HEK293T (cell line): ENCODE measurements at regions not wholly inside any gene's neighbourhood (a gene's known extent, or its start where the extent isn't known, plus 50 kb on each side); places are given as distances from the start of the nearest gene placed in this dataset.

Source experiments
- BHLHE40 ChIP-seq: fragments of 450-650 bp; IDR thresholded peaks from 2 replicates; pipeline ENCODE4 v1.6.1; 2016; ENCODE audit warnings: mild to moderate bottlenecking, moderate library complexity, borderline replicate concordance
- ELF4 ChIP-seq: fragments of 450-650 bp; IDR thresholded peaks from 2 replicates; pipeline ENCODE4 v1.6.1; 2017; ENCODE audit warnings: antibody characterized with exemption
- FOXA1 ChIP-seq: fragments of 450-650 bp; IDR thresholded peaks from 2 replicates; pipeline ENCODE4 v1.6.1; 2016; ENCODE audit warnings: mild to moderate bottlenecking
- FOXM1 ChIP-seq: fragments of 450-650 bp; IDR thresholded peaks from 2 replicates; pipeline ENCODE4 v1.6.1; 2017; ENCODE audit warnings: mild to moderate bottlenecking, borderline replicate concordance
- LEF1 ChIP-seq: fragments of 450-650 bp; IDR thresholded peaks from 2 replicates; pipeline ENCODE4 v1.6.1; 2017; ENCODE audit warnings: mild to moderate bottlenecking, borderline replicate concordance
- PKNOX1 ChIP-seq: fragments of 450-650 bp; IDR thresholded peaks from 2 replicates; pipeline ENCODE4 v1.6.1; 2016
- SP1 ChIP-seq: fragments of 450-650 bp; IDR thresholded peaks from 2 replicates; pipeline ENCODE4 v1.6.1; 2017
- TARDBP ChIP-seq: fragments of 450-650 bp; IDR thresholded peaks from 2 replicates; pipeline ENCODE4 v1.6.1; 2016

DNA sequence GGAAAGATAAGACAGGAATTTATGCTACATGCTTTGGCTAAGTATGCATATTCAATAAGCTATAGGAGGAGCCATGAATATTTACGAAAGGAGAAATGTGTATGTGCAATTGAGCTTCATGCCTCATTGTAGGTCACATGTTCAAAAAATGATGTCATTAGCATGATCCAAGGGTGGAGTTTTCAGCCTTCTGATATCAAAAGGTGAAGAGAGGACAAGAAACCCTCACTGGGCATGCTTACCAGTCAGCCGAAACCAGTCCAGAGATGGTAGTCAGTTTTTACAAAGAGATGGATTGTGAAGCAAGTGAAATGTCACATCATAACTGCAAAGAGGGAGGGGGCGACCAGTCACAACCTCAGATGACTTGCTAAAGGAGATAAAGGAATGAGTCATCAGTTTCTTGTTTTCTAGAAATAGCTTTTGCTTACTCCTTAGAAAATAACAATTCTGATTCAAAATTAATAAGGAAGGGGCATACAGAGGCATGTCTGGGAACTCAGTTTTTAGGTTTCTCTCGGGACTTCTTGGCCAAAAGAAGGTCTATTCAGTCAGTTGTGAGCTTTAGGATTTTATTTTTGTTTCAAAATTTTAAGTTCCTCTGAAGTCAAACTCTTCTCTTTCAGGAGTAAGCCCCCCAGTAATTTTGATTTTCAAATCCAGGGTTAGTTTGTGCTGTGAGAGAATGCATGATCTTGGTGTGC, 1067.8 kb upstream of the EDIL3 start:
- no peak for TF ChIP-seq ELF4
- no peak for TF ChIP-seq PKNOX1
- no peak for TF ChIP-seq BHLHE40
- TF ChIP-seq TARDBP: no peak
- no peak for TF ChIP-seq FOXA1
- no peak for TF ChIP-seq LEF1
- TF ChIP-seq SP1: no peak
- TF ChIP-seq FOXM1: no peak
